ENCODE measurements at regions not wholly inside any gene's neighbourhood (a gene's known extent, or its start where the extent isn't known, plus 50 kb on each side); places are given as distances from the start of the nearest gene placed in this dataset.
"Not testable (repeated sequence)": the region's sequence is repeated elsewhere in the genome, so short reads cannot be mapped to it uniquely, and the experiment has no call there.

DNA sequence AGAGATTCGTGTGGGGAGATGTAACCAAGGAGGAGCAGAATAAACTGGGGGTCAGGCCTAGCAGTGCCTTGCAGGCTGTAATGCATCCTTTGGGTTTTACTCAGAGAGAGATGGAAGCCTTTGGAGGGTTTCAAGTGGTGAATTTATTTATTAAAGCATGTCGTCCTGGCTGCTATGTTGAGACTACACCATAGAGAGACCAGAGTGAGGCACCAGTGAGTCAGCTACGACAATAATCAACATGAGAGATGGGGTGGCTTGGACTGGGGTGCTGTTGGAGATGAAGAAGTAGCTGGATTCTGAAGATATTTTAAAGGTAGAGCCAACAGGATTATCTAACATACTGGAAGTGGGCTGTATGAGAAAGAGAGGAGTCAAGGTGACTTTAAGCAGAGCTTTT lies 335.3 kb upstream of the ARHGEF26 start:
- Histone ChIP-seq H3K9me3 (ENCODE audit: control insufficient read depth in 3 of 3, low read length in 3 of 3) (no peaks in the 10 kb centered on the region), H3K27me3 (ENCODE audit: control insufficient read depth in 3 of 3, insufficient read depth in 3 of 3, low read length in 3 of 3) (no peaks in the 10 kb centered on the region), H3K4me3 (ENCODE audit: low read length in 3 of 3) (no peak overlapping the region), H3K27ac (ENCODE audit: low read depth, low read length) (no peak overlapping the region), H3K36me3 (ENCODE audit: control insufficient read depth in 3 of 3, insufficient read depth in 3 of 3, low read length in 3 of 3) (no peaks in the 10 kb centered on the region), H3K9ac (ENCODE audit: low read depth in 1 of 3, low read length in 3 of 3) (no peak overlapping the region), H3K4me1 (ENCODE audit: control insufficient read depth in 3 of 3, insufficient read depth in 3 of 3, low read length in 3 of 3) (no peaks in the 10 kb centered on the region)

DNA sequence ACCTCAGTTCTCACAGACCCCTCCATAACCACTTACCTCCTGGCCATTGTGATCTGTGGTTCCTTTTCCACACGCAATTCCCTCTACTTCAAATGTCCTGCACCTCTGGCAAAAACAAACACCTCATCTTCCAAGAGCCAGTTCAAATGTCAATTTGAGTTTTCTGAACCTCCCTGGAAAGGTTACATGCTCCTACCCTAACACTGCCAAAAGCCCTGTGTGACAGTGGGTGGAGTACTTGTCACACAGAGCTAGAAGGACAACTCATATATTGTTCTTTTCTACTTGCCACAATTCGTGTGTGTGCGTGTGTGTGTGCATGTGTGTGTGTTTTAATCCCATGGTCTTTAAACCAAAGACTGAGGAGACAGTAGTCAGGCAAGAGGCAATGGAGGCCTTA lies 331.8 kb upstream of the ARHGEF26 start:
- no peaks in the 10 kb centered on the region for H3K4me1 ChIP-seq (ENCODE audit: control insufficient read depth in 3 of 3, insufficient read depth in 3 of 3, low read length in 3 of 3)
- H3K27me3 ChIP-seq (ENCODE audit: control insufficient read depth in 3 of 3, insufficient read depth in 3 of 3, low read length in 3 of 3): no peaks in the 10 kb centered on the region
- H3K36me3 ChIP-seq (ENCODE audit: control insufficient read depth in 3 of 3, insufficient read depth in 3 of 3, low read length in 3 of 3): no peaks in the 10 kb centered on the region
- H3K9me3 ChIP-seq (ENCODE audit: control insufficient read depth in 3 of 3, low read length in 3 of 3): no peaks in the 10 kb centered on the region
- H3K9ac ChIP-seq (ENCODE audit: low read depth in 1 of 3, low read length in 3 of 3): no peak overlapping the region
- H3K27ac ChIP-seq (ENCODE audit: low read depth, low read length): no peak overlapping the region
- no peak overlapping the region for H3K4me3 ChIP-seq (ENCODE audit: low read length in 3 of 3)

DNA sequence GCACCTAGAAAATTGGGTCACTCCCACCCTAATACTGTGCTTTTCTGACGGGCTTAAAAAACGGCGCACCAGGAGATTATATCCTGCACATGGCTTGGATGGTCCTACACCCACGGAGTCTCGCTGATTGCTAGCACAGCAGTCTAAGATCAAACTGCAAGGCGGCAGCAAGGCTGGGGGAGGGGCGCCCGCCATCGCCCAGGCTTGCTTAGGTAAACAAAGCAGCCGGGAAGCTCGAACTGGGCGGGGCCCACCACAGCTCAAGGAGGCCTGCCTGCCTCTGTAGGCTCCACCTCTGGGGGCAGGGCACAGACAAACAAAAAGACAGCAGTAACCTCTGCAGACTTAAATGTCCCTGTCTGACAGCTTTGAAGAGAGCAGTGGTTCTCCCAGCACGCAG lies 324.1 kb upstream of the ARHGEF26 start:
- H3K9ac ChIP-seq (ENCODE audit: low read depth in 1 of 3, low read length in 3 of 3); H3K27me3 ChIP-seq (ENCODE audit: control insufficient read depth in 3 of 3, insufficient read depth in 3 of 3, low read length in 3 of 3); H3K27ac ChIP-seq (ENCODE audit: low read depth, low read length); H3K4me3 ChIP-seq (ENCODE audit: low read length in 3 of 3); H3K9me3 ChIP-seq (ENCODE audit: control insufficient read depth in 3 of 3, low read length in 3 of 3); H3K36me3 ChIP-seq (ENCODE audit: control insufficient read depth in 3 of 3, insufficient read depth in 3 of 3, low read length in 3 of 3); H3K4me1 ChIP-seq (ENCODE audit: control insufficient read depth in 3 of 3, insufficient read depth in 3 of 3, low read length in 3 of 3): not testable (repeated sequence)

DNA sequence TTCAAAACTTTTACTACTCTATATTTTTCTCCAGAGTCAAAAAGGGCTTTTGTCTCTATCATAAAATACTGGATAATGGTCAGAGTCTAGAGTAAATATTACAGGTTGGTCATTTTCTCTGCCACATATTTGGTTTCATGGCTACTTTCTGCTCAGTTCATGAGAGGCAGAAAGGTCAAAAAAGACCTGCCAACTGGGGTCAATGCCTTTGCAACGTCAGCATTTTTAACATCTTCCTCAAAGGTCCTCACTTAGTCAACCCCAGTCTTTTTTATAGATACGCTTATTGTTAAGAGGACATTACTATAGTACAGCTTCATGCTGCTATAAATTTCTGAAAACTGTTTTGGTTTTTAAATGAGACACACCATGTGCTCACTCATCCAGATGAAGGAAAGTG lies 312.1 kb upstream of the ARHGEF26 start:
- Histone ChIP-seq H3K4me3 (ENCODE audit: low read length in 3 of 3) (no peak overlapping the region), H3K9ac (ENCODE audit: low read depth in 1 of 3, low read length in 3 of 3) (no peak overlapping the region), H3K9me3 (ENCODE audit: control insufficient read depth in 3 of 3, low read length in 3 of 3) (no peaks in the 10 kb centered on the region), H3K27ac (ENCODE audit: low read depth, low read length) (no peak overlapping the region), H3K36me3 (ENCODE audit: control insufficient read depth in 3 of 3, insufficient read depth in 3 of 3, low read length in 3 of 3) (no peaks in the 10 kb centered on the region), H3K4me1 (ENCODE audit: control insufficient read depth in 3 of 3, insufficient read depth in 3 of 3, low read length in 3 of 3) (no peaks in the 10 kb centered on the region), H3K27me3 (ENCODE audit: control insufficient read depth in 3 of 3, insufficient read depth in 3 of 3, low read length in 3 of 3) (no peaks in the 10 kb centered on the region)

DNA sequence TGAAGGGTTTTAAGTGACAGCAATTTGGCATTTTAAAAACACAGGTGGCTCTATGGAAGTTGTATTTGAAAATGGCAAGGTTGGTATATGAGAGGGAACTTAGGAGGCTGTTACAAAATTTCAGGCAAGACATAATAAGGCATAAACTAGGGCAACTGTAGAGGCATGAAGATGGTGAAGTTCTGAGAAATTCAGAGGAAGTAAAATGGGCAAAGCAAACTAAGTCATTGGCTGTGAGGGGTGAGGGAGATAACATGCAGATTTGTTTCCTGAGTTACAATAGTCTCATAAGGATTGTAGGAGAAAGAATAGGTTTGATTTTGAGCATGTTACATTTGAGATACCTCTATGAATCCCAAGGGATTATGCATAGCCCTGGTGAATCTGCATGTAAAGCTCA lies 302.9 kb upstream of the ARHGEF26 start:
- H3K4me1 ChIP-seq (ENCODE audit: control insufficient read depth in 3 of 3, insufficient read depth in 3 of 3, low read length in 3 of 3): no peaks in the 10 kb centered on the region
- H3K9me3 ChIP-seq (ENCODE audit: control insufficient read depth in 3 of 3, low read length in 3 of 3): no peaks in the 10 kb centered on the region
- no peak overlapping the region for H3K4me3 ChIP-seq (ENCODE audit: low read length in 3 of 3)
- no peaks in the 10 kb centered on the region for H3K27me3 ChIP-seq (ENCODE audit: control insufficient read depth in 3 of 3, insufficient read depth in 3 of 3, low read length in 3 of 3)
- no peak overlapping the region for H3K27ac ChIP-seq (ENCODE audit: low read depth, low read length)
- H3K9ac ChIP-seq (ENCODE audit: low read depth in 1 of 3, low read length in 3 of 3): no peak overlapping the region
- H3K36me3 ChIP-seq (ENCODE audit: control insufficient read depth in 3 of 3, insufficient read depth in 3 of 3, low read length in 3 of 3): no peaks in the 10 kb centered on the region

DNA sequence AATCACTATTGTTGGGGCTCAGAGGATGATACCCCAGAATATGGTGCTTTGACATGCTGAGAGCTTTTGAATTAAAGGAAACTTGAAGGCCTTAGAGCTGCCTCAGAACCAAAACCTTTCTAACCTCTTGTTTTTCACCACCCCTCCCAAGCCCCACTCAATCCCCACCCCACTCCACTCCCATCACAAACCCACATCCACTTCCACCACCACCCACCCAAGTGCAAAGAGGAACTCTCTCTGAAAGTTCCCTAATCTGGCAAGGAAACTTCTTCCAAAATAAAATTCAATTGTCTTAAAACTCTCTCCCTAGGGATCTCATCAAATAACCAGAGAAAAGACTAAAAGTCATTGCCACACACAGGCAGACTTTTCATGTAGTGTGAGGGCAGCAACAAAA lies 301.2 kb upstream of the ARHGEF26 start:
- Histone ChIP-seq H3K9me3 (ENCODE audit: control insufficient read depth in 3 of 3, low read length in 3 of 3) (no peaks in the 10 kb centered on the region), H3K4me3 (ENCODE audit: low read length in 3 of 3) (no peak overlapping the region), H3K27me3 (ENCODE audit: control insufficient read depth in 3 of 3, insufficient read depth in 3 of 3, low read length in 3 of 3) (no peaks in the 10 kb centered on the region), H3K9ac (ENCODE audit: low read depth in 1 of 3, low read length in 3 of 3) (no peak overlapping the region), H3K27ac (ENCODE audit: low read depth, low read length) (no peak overlapping the region), H3K4me1 (ENCODE audit: control insufficient read depth in 3 of 3, insufficient read depth in 3 of 3, low read length in 3 of 3) (no peaks in the 10 kb centered on the region), H3K36me3 (ENCODE audit: control insufficient read depth in 3 of 3, insufficient read depth in 3 of 3, low read length in 3 of 3) (no peaks in the 10 kb centered on the region)

DNA sequence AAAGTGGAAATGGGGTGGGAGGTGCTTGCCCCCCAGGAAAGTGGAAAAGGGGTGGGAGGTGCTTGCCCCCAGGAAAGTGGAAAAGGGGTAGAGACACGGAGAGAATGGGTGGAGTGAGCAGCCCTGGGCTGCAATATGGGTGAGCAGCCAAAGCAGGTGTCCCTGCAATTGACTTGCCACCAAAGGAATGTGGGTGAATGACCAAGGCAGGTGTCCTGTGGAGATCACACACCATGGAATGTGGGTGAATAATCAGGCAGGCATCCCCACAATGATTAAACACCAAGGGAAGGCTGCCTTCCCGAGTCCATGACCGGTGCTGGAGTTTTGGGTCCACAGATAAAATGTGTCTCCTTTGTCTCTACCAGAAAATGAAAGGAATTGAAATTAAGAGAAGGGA lies 292.8 kb upstream of the ARHGEF26 start:
- not testable (repeated sequence) for H3K9me3 ChIP-seq (ENCODE audit: control insufficient read depth in 3 of 3, low read length in 3 of 3); H3K4me1 ChIP-seq (ENCODE audit: control insufficient read depth in 3 of 3, insufficient read depth in 3 of 3, low read length in 3 of 3); H3K27me3 ChIP-seq (ENCODE audit: control insufficient read depth in 3 of 3, insufficient read depth in 3 of 3, low read length in 3 of 3); H3K4me3 ChIP-seq (ENCODE audit: low read length in 3 of 3); H3K36me3 ChIP-seq (ENCODE audit: control insufficient read depth in 3 of 3, insufficient read depth in 3 of 3, low read length in 3 of 3); H3K9ac ChIP-seq (ENCODE audit: low read depth in 1 of 3, low read length in 3 of 3); H3K27ac ChIP-seq (ENCODE audit: low read depth, low read length)

DNA sequence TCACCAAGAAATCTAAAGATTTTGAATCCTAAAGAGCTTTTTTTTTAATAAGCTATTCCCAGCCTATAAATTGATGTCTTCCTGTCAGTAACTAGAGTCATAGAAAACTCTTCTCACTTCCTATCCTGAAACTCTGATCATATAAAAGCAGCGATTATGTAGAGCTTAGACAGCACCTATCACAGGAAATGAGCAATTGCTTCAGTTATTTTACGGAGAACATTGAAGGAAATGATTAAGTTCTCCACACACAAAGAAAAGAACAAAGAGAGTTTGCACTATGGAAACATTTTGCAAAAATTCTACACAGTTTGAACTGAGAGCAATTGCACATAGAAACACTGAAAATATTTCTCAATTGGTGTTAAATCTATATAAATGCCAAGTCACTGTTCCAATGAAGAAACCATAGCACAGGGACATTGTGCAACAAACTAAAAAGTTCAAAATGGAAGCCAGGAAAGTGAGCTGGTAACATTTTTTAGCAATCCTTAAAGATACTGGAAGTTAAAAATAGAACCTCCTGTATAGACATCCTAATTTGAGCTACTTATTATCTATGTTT lies 291.5 kb upstream of the ARHGEF26 start:
- no peaks in the 10 kb centered on the region for H3K27me3 ChIP-seq (ENCODE audit: control insufficient read depth in 3 of 3, insufficient read depth in 3 of 3, low read length in 3 of 3)
- no peak overlapping the region for H3K9ac ChIP-seq (ENCODE audit: low read depth in 1 of 3, low read length in 3 of 3)
- no peak overlapping the region for H3K4me3 ChIP-seq (ENCODE audit: low read length in 3 of 3)
- H3K4me1 ChIP-seq (ENCODE audit: control insufficient read depth in 3 of 3, insufficient read depth in 3 of 3, low read length in 3 of 3): no peaks in the 10 kb centered on the region
- H3K36me3 ChIP-seq (ENCODE audit: control insufficient read depth in 3 of 3, insufficient read depth in 3 of 3, low read length in 3 of 3): no peaks in the 10 kb centered on the region
- no peaks in the 10 kb centered on the region for H3K9me3 ChIP-seq (ENCODE audit: control insufficient read depth in 3 of 3, low read length in 3 of 3)
- H3K27ac ChIP-seq (ENCODE audit: low read depth, low read length): no peak overlapping the region

DNA sequence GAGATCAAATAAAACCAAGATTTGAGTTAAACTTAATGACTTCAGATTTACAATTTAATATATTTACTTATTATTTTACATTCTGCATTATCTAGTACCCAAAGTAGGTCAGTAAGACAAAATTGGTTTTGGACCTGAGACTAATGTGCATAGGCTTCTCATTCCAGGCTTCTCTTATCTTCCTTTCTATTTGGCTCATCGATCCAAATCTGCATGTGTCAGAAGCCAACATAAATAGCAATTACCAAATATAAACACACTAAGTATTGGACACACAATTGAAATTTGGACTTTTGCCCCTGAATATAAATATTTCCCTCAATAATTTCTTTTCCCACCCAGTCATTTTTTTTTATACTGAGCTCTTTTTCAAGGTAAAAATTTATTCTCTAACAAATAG lies 290.6 kb upstream of the ARHGEF26 start:
- Histone ChIP-seq H3K27ac (ENCODE audit: low read depth, low read length) (no peak overlapping the region), H3K36me3 (ENCODE audit: control insufficient read depth in 3 of 3, insufficient read depth in 3 of 3, low read length in 3 of 3) (no peaks in the 10 kb centered on the region), H3K4me3 (ENCODE audit: low read length in 3 of 3) (no peak overlapping the region), H3K9me3 (ENCODE audit: control insufficient read depth in 3 of 3, low read length in 3 of 3) (no peaks in the 10 kb centered on the region), H3K9ac (ENCODE audit: low read depth in 1 of 3, low read length in 3 of 3) (no peak overlapping the region), H3K27me3 (ENCODE audit: control insufficient read depth in 3 of 3, insufficient read depth in 3 of 3, low read length in 3 of 3) (no peaks in the 10 kb centered on the region), H3K4me1 (ENCODE audit: control insufficient read depth in 3 of 3, insufficient read depth in 3 of 3, low read length in 3 of 3) (no peaks in the 10 kb centered on the region)

DNA sequence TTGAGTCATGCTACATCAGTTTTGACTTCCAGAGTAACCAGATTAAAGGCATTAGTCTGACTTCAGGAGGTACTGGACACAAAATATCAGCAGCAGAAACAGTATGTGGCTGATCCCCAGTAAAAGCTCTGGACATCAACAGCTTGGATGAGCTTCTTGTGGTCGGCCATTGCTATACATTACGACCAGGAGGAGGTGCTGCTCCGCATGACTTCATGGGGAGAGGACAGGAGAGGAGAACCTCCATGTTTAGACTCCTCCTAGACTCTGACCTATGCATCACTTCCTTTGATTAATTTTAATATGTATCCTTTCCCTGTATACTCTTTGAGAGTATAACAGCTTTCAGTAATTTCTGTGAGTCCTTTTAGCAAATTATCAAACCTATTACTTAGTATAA lies 285.6 kb upstream of the ARHGEF26 start:
- H3K27ac ChIP-seq (ENCODE audit: low read depth, low read length): no peak overlapping the region
- H3K36me3 ChIP-seq (ENCODE audit: control insufficient read depth in 3 of 3, insufficient read depth in 3 of 3, low read length in 3 of 3): no peaks in the 10 kb centered on the region
- H3K9ac ChIP-seq (ENCODE audit: low read depth in 1 of 3, low read length in 3 of 3): no peak overlapping the region
- H3K4me3 ChIP-seq (ENCODE audit: low read length in 3 of 3): no peak overlapping the region
- H3K9me3 ChIP-seq (ENCODE audit: control insufficient read depth in 3 of 3, low read length in 3 of 3): no peaks in the 10 kb centered on the region
- H3K27me3 ChIP-seq (ENCODE audit: control insufficient read depth in 3 of 3, insufficient read depth in 3 of 3, low read length in 3 of 3): no peaks in the 10 kb centered on the region
- H3K4me1 ChIP-seq (ENCODE audit: control insufficient read depth in 3 of 3, insufficient read depth in 3 of 3, low read length in 3 of 3): no peaks in the 10 kb centered on the region

DNA sequence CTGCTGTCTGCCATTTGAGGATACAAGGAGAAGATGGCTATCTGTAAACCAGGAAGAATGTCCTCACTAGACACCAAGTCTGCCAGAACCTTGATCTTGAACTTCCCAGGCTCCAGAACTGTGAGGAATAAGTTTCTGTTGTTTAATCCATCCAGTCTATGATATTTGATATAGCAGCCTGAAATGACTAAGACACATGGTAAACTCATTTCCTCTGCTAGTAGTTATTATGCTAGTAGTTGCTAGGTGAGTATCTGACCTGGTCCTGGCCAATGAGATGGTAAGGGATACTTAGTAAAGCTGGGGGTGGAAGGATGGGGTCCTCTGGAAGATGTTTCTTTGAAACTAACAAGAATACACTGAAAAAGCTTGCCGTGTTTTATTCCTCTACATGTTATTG lies 280.7 kb upstream of the ARHGEF26 start:
- no peaks in the 10 kb centered on the region for H3K4me1 ChIP-seq (ENCODE audit: control insufficient read depth in 3 of 3, insufficient read depth in 3 of 3, low read length in 3 of 3)
- no peaks in the 10 kb centered on the region for H3K36me3 ChIP-seq (ENCODE audit: control insufficient read depth in 3 of 3, insufficient read depth in 3 of 3, low read length in 3 of 3)
- H3K9ac ChIP-seq (ENCODE audit: low read depth in 1 of 3, low read length in 3 of 3): no peak overlapping the region
- no peaks in the 10 kb centered on the region for H3K9me3 ChIP-seq (ENCODE audit: control insufficient read depth in 3 of 3, low read length in 3 of 3)
- no peaks in the 10 kb centered on the region for H3K27me3 ChIP-seq (ENCODE audit: control insufficient read depth in 3 of 3, insufficient read depth in 3 of 3, low read length in 3 of 3)
- H3K4me3 ChIP-seq (ENCODE audit: low read length in 3 of 3): no peak overlapping the region
- H3K27ac ChIP-seq (ENCODE audit: low read depth, low read length): no peak overlapping the region
